ENCODE measurements at regions not wholly inside any gene's neighbourhood (a gene's known extent, or its start where the extent isn't known, plus 50 kb on each side); places are given as distances from the start of the nearest gene placed in this dataset.

DNA sequence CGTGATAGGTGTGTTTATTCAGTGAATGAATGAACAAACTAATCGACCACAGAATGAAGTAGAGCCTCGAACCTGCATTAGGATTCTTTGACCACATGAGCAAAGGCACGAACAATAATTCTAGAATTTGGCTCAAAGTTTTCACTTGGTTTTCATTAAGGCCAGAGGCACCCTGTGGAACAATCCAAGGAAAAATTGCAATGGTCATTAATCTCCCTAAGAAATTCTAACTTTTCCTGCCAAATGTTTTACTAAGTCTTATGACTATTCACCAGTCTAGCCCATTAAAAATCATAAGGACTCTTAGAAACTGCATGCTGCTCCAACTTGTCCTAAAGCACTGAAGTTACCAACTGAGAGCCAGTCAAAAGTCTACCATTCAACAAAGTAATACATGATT is 271.7 kb downstream of the EFNB2 start:
- H4K20me1 ChIP-seq (ENCODE audit: insufficient read depth, low read length) = no peaks in the 10 kb centered on the region
- no peak for TF ChIP-seq BHLHE40 (IDR thresholded peaks at IDR 0.05; ENCODE audit: low read depth, low read length)
- no peak for ATAC-seq (ENCODE audit: low read depth)
- H2AK5ac ChIP-seq (ENCODE audit: low read depth, low read length) = no peak overlapping the region
- H3K23ac ChIP-seq (ENCODE audit: low read depth, low read length) = no peak overlapping the region
- no peak overlapping the region for H3K4me3 ChIP-seq (ENCODE audit: insufficient read depth, low read depth, low read length)
- H3K36me3 ChIP-seq (ENCODE audit: control insufficient read depth, insufficient read depth, low read length) = no peaks in the 10 kb centered on the region
- no peak overlapping the region for H3K27ac ChIP-seq (ENCODE audit: insufficient read depth, low read length)
- dilution Hi-C loops (cut with HindIII; ENCODE audit: low sequenced_read_pairs, unreplicated experiment) (no loop called here), intact Hi-C loops (cut with micrococcal nuclease) (no loop called here), in situ Hi-C loops (cut with MboI; ENCODE audit: low sequenced_read_pairs) (no loop called here)
- no peaks in the 10 kb centered on the region for H3K4me1 ChIP-seq (ENCODE audit: control insufficient read depth, insufficient read depth, low read length)
- no peaks in the 10 kb centered on the region for H3K27me3 ChIP-seq (ENCODE audit: control insufficient read depth, insufficient read depth, low read length)
- H4K8ac ChIP-seq (ENCODE audit: low read depth in 2 of 2, low read length in 2 of 2) = no peak overlapping the region
- no peak overlapping the region for H4K91ac ChIP-seq (ENCODE audit: insufficient read depth, low read depth, low read length)
- no peak overlapping the region for H3K56ac ChIP-seq (ENCODE audit: extremely low read depth, insufficient read depth, low read length)
- H3K14ac ChIP-seq (replicated peaks; ENCODE audit: low read depth, low read length) = no peak overlapping the region
- 79% methylated on average over 4 of the region's 4 CpGs; no CpG with 5 or more reads in 1 of the 2 experiments for WGBS, 2 experiments (ENCODE audit: extremely low coverage in 2 of 2, insufficient read length in 1 of 2)
- H3K4ac ChIP-seq (ENCODE audit: low read depth, low read length) = no peak overlapping the region
- H2BK120ac ChIP-seq (ENCODE audit: low read depth, low read length) = no peak overlapping the region
- BruUV-seq (replicated peaks) = no TSS peak
- H3K9ac ChIP-seq (ENCODE audit: low read depth, low read length) = no peak overlapping the region
- ChIA-PET POLR2A (ENCODE audit: unreplicated experiment) (no interaction called here), CTCF (no interaction called here)
- no peaks in the 10 kb centered on the region for H3K79me1 ChIP-seq (ENCODE audit: low read depth in 1 of 2, low read length in 2 of 2)
- H3K9me1 ChIP-seq (ENCODE audit: insufficient read depth, low read length) = no peaks in the 10 kb centered on the region
- no peak overlapping the region for H2AFZ ChIP-seq (replicated peaks; ENCODE audit: low read length, poor library complexity)
- H2AK9ac ChIP-seq (replicated peaks; ENCODE audit: low read depth, low read length, poor library complexity) = no peak overlapping the region
- no peak for DNase-seq
- no peak overlapping the region for H3K4me2 ChIP-seq (ENCODE audit: low read depth, low read length)
- H2BK20ac ChIP-seq (ENCODE audit: low read depth, low read length) = no peak overlapping the region
- H2BK15ac ChIP-seq (ENCODE audit: low read depth, low read length) = no peak overlapping the region
- H3K9me3 ChIP-seq (ENCODE audit: control insufficient read depth, insufficient read depth, low read length) = peaks cover 4% of the 10 kb centered on the region; the same call in 1 of the 2 replicates
- no peak overlapping the region for H3K18ac ChIP-seq (ENCODE audit: low read depth, low read length)
- H4K5ac ChIP-seq (ENCODE audit: low read depth, low read length) = no peak overlapping the region
- no peak overlapping the region for H2BK5ac ChIP-seq (ENCODE audit: low read depth, low read length, poor library complexity, severe bottlenecking)

All from IMR-90 (cell line).